SK-N-SH treated with all-trans-retinoic acid at 6 μM for 48 hours (cell line): ENCODE measurements at regions not wholly inside any gene's neighbourhood (a gene's known extent, or its start where the extent isn't known, plus 50 kb on each side); places are given as distances from the start of the nearest gene placed in this dataset.

Experiments used
- ATAC-seq: fragments of 200-7000 bp; cut with Tn5 transposase; 3 replicates; pipeline ENCODE4 v1.9.1; 2020; ENCODE audit warnings: mild to moderate bottlenecking, moderate library complexity
- ARNTL ChIP-seq: fragments of 450-650 bp; formaldehyde crosslinking; IDR thresholded peaks from 2 replicates; pipeline ENCODE4 v1.5.0; 2020; ENCODE audit warnings: low read depth, mild to moderate bottlenecking, moderate library complexity, borderline replicate concordance
- CSDC2 ChIP-seq: fragments of 250-450 bp; sonication (Bioruptor Pico); IDR thresholded peaks from 2 replicates; pipeline ENCODE4 v1.5.0; 2020; ENCODE audit warnings: mild to moderate bottlenecking, moderate library complexity
- CSRNP3 ChIP-seq: fragments of 250-450 bp; sonication (Bioruptor Pico); IDR thresholded peaks from 2 replicates; pipeline ENCODE4 v1.5.1; 2021; ENCODE audit warnings: mild to moderate bottlenecking, moderate library complexity
- ESRRG ChIP-seq: fragments of 250-450 bp; sonication (Bioruptor Pico); IDR thresholded peaks from 2 replicates; pipeline ENCODE4 v1.6.1; 2021; ENCODE audit warnings: mild to moderate bottlenecking
- GLIS3 ChIP-seq: fragments of 250-450 bp; sonication (Bioruptor Pico); IDR thresholded peaks from 2 replicates; pipeline ENCODE4 v1.5.0; 2020; ENCODE audit warnings: mild to moderate bottlenecking, moderate library complexity
- ISL1 ChIP-seq: fragments of 250-450 bp; sonication (Bioruptor Pico); IDR thresholded peaks from 2 replicates; pipeline ENCODE4 v2.1.2; 2022; ENCODE audit warnings: mild to moderate bottlenecking, moderate library complexity
- OSR1 ChIP-seq: fragments of 250-450 bp; sonication (Bioruptor Pico); IDR thresholded peaks from 2 replicates; pipeline ENCODE4 v1.8.0; 2022; ENCODE audit warnings: moderate library complexity, mild to moderate bottlenecking, inconsistent platforms
- PATZ1 ChIP-seq: fragments of 250-450 bp; sonication (Bioruptor Pico); IDR thresholded peaks from 2 replicates; pipeline ENCODE4 v1.8.0; 2020; ENCODE audit warnings: mild to moderate bottlenecking, moderate library complexity, borderline replicate concordance
- POU6F1 ChIP-seq: fragments of 250-450 bp; sonication (Bioruptor Pico); IDR thresholded peaks from 2 replicates; pipeline ENCODE4 v1.8.0; 2021; ENCODE audit warnings: low read depth, mild to moderate bottlenecking, moderate library complexity, borderline replicate concordance
- PPARA ChIP-seq: fragments of 250-450 bp; sonication (Bioruptor Pico); IDR thresholded peaks from 2 replicates; pipeline ENCODE4 v1.5.0; 2020; ENCODE audit warnings: mild to moderate bottlenecking, borderline replicate concordance
- RARB ChIP-seq: fragments of 250-450 bp; sonication (Bioruptor Pico); IDR thresholded peaks from 2 replicates; pipeline ENCODE4 v1.8.0; 2021; ENCODE audit warnings: mild to moderate bottlenecking, moderate library complexity
- SNAI2 ChIP-seq: fragments of 250-450 bp; sonication (Bioruptor Pico); IDR thresholded peaks from 2 replicates; pipeline ENCODE4 v1.5.0; 2020; ENCODE audit warnings: mild to moderate bottlenecking, moderate library complexity
- TCF4 ChIP-seq: fragments of 250-450 bp; sonication (Bioruptor Pico); IDR thresholded peaks from 2 replicates; pipeline ENCODE4 v1.8.0; 2021; ENCODE audit warnings: mild to moderate bottlenecking, moderate library complexity, borderline replicate concordance
- TOX ChIP-seq: fragments of 250-450 bp; sonication (Bioruptor Pico); IDR thresholded peaks from 2 replicates; pipeline ENCODE4 v1.8.0; 2021; ENCODE audit warnings: mild to moderate bottlenecking, moderate library complexity, borderline replicate concordance
- TSHZ2 ChIP-seq: fragments of 250-450 bp; sonication (Bioruptor Pico); IDR thresholded peaks from 2 replicates; pipeline ENCODE4 v1.5.0; 2020; ENCODE audit warnings: mild to moderate bottlenecking, moderate library complexity
- ZC3H10 ChIP-seq: fragments of 250-450 bp; sonication (Bioruptor Pico); IDR thresholded peaks from 2 replicates; pipeline ENCODE4 v1.5.1; 2021; ENCODE audit warnings: mild to moderate bottlenecking, moderate library complexity
- ZFP3 ChIP-seq: fragments of 250-450 bp; sonication (Bioruptor Pico); IDR thresholded peaks from 2 replicates; pipeline ENCODE4 v1.5.0; 2020; ENCODE audit warnings: mild to moderate bottlenecking, moderate library complexity
- ZFP30 ChIP-seq: fragments of 450-650 bp; formaldehyde crosslinking; IDR thresholded peaks from 2 replicates; pipeline ENCODE4 v1.5.0; 2022; ENCODE audit warnings: mild to moderate bottlenecking, moderate library complexity
- ZNF70 ChIP-seq: fragments of 450-650 bp; formaldehyde crosslinking; IDR thresholded peaks from 2 replicates; pipeline ENCODE4 v1.5.0; 2020; ENCODE audit warnings: mild to moderate bottlenecking, moderate library complexity
- ZNF8 ChIP-seq: fragments of 450-650 bp; formaldehyde crosslinking; IDR thresholded peaks from 2 replicates; pipeline ENCODE4 v1.5.0; 2020; ENCODE audit warnings: mild to moderate bottlenecking, moderate library complexity

- TF ChIP-seq CSRNP3 (CRISPR knock-in tag) (no peak), TCF4 (CRISPR knock-in tag) (no peak), ZNF8 (no peak)
Measured at GRCh38 chrX:129039176-129039575, 484.1 kb downstream of the SMARCA1 start.

GRCh38 chrX:129037389-129037788 is 485.9 kb downstream of the SMARCA1 start:
- ATAC-seq, result no peak
- TF ChIP-seq RARB (CRISPR knock-in tag), result no peak
- TF ChIP-seq TOX, result no peak
- no peak for TF ChIP-seq CSDC2 (CRISPR knock-in tag)
- no peak for TF ChIP-seq POU6F1 (CRISPR knock-in tag)
- no peak for TF ChIP-seq ZFP30 (CRISPR knock-in tag)
- no peak for TF ChIP-seq ESRRG (CRISPR knock-in tag)
- TF ChIP-seq SNAI2 (CRISPR knock-in tag), result no peak
- no peak for TF ChIP-seq PPARA (CRISPR knock-in tag)
- TF ChIP-seq ZNF70 (CRISPR knock-in tag), result no peak
- no peak for TF ChIP-seq PATZ1 (CRISPR knock-in tag)
- no peak for TF ChIP-seq TSHZ2
- TF ChIP-seq ZC3H10 (CRISPR knock-in tag), result no peak
- no peak for TF ChIP-seq ZFP3 (CRISPR knock-in tag)
- TF ChIP-seq CSRNP3 (CRISPR knock-in tag), result no peak
- TF ChIP-seq GLIS3 (CRISPR knock-in tag), result no peak
- no peak for TF ChIP-seq ISL1 (CRISPR knock-in tag)
- TF ChIP-seq, all 23 proteins: peak for 0

More at GRCh38 chrX:129039176-129039575, 484.1 kb downstream of the SMARCA1 start:
- no peak for ATAC-seq

GRCh38 chrX:129035180-129035579 is 488.1 kb downstream of the SMARCA1 start:
- ATAC-seq, result no peak
- TF ChIP-seq ARNTL (CRISPR knock-in tag) (no peak), OSR1 (CRISPR knock-in tag) (no peak), ZNF8 (no peak), RARB (CRISPR knock-in tag) (no peak), TSHZ2 (no peak)
